ENCODE measurements at regions not wholly inside any gene's neighbourhood (a gene's known extent, or its start where the extent isn't known, plus 50 kb on each side); places are given as distances from the start of the nearest gene placed in this dataset.

GRCh38 chr2:17259613-17260012 is 258.6 kb downstream of the RAD51AP2 start:
- no peak for ATAC-seq
- peaks cover 6% of the 10 kb centered on the region for H3K9me3 Mint-ChIP-seq

GRCh38 chr2:17258861-17259260 is 259.4 kb downstream of the RAD51AP2 start:
- Mint-ChIP-seq H3K36me3 (ENCODE audit: low read depth) (no peaks in the 10 kb centered on the region), H3K27me3 (no peaks in the 10 kb centered on the region), H3K9me3 (peaks cover 6% of the 10 kb centered on the region), H3K4me1 (ENCODE audit: low read depth) (no peaks in the 10 kb centered on the region), H3K4me3 (no peak overlapping the region), H3K27ac (no peak overlapping the region)
- ATAC-seq (no peak), DNase-seq (no peak)
- intact Hi-C loops (cut with micrococcal nuclease), result no loop called here
- no peak for TF ChIP-seq CTCF (IDR thresholded peaks at IDR 0.05)
- ChIA-PET POLR2A (no interaction called here), CTCF (no interaction called here)

More at GRCh38 chr2:17259613-17260012, 258.6 kb downstream of the RAD51AP2 start:
- intact Hi-C loops (cut with micrococcal nuclease), result no loop called here
- POLR2A ChIA-PET, result no interaction called here
- no peak for TF ChIP-seq CTCF (IDR thresholded peaks at IDR 0.05)
- H3K27me3 Mint-ChIP-seq, result no peaks in the 10 kb centered on the region
- no peak overlapping the region for H3K27ac Mint-ChIP-seq
- no peak for DNase-seq
- CTCF ChIA-PET, result no interaction called here
- no peaks in the 10 kb centered on the region for H3K36me3 Mint-ChIP-seq (ENCODE audit: low read depth)
- no peaks in the 10 kb centered on the region for H3K4me1 Mint-ChIP-seq (ENCODE audit: low read depth)
- H3K4me3 Mint-ChIP-seq, result no peak overlapping the region

GRCh38 chr2:17257189-17257909 is 260.9 kb downstream of the RAD51AP2 start:
- POLR2A ChIA-PET, result no interaction called here
- Mint-ChIP-seq H3K4me3 (no peak overlapping the region), H3K27ac (no peak overlapping the region), H3K27me3 (no peaks in the 10 kb centered on the region), H3K36me3 (ENCODE audit: low read depth) (no peaks in the 10 kb centered on the region), H3K9me3 (peaks cover 4% of the 10 kb centered on the region), H3K4me1 (ENCODE audit: low read depth) (no peaks in the 10 kb centered on the region)
- CTCF ChIA-PET, result no interaction called here
- DNase-seq (no peak), ATAC-seq (no peak)
- no peak for TF ChIP-seq CTCF (IDR thresholded peaks at IDR 0.05)
- intact Hi-C loops (cut with micrococcal nuclease), result no loop called here

GRCh38 chr2:17255071-17255470 is 263.2 kb downstream of the RAD51AP2 start:
- ChIA-PET CTCF (no interaction called here), POLR2A (no interaction called here)
- no peak for TF ChIP-seq CTCF (IDR thresholded peaks at IDR 0.05)
- Mint-ChIP-seq H3K4me1 (ENCODE audit: low read depth) (no peaks in the 10 kb centered on the region), H3K4me3 (no peak overlapping the region), H3K9me3 (peaks cover 6% of the 10 kb centered on the region), H3K36me3 (ENCODE audit: low read depth) (no peaks in the 10 kb centered on the region), H3K27me3 (no peaks in the 10 kb centered on the region), H3K27ac (no peak overlapping the region)
- intact Hi-C loops (cut with micrococcal nuclease), result no loop called here
- DNase-seq (no peak), ATAC-seq (no peak)

- CTCF ChIA-PET, result no interaction called here
- H3K27ac Mint-ChIP-seq, result no peak overlapping the region
Observed at GRCh38 chr2:17254421-17254820, 263.8 kb downstream of the RAD51AP2 start.

More at GRCh38 chr2:17254421-17254820, 263.8 kb downstream of the RAD51AP2 start:
- H3K4me3 Mint-ChIP-seq, result no peak overlapping the region
- intact Hi-C loops (cut with micrococcal nuclease), result no loop called here
- peaks cover 6% of the 10 kb centered on the region for H3K9me3 Mint-ChIP-seq
- H3K36me3 Mint-ChIP-seq (ENCODE audit: low read depth), result no peaks in the 10 kb centered on the region
- no peaks in the 10 kb centered on the region for H3K27me3 Mint-ChIP-seq
- DNase-seq (no peak), ATAC-seq (no peak)
- no peak for TF ChIP-seq CTCF (IDR thresholded peaks at IDR 0.05)
- POLR2A ChIA-PET, result interaction anchor here (0.6 kb wide), 1 partner anchor 862 kb away, joined by 3 read pairs; no protein-coding TSS in a partner anchor
- no peaks in the 10 kb centered on the region for H3K4me1 Mint-ChIP-seq (ENCODE audit: low read depth)
